SK-N-SH treated with all-trans-retinoic acid at 6 μM for 48 hours (cell line): ENCODE measurements at regions not wholly inside any gene's neighbourhood (a gene's known extent, or its start where the extent isn't known, plus 50 kb on each side); places are given as distances from the start of the nearest gene placed in this dataset.

Source experiments
- ATAC-seq: fragments of 200-7000 bp; cut with Tn5 transposase; 3 replicates; pipeline ENCODE4 v1.9.1; 2020; ENCODE audit warnings: mild to moderate bottlenecking, moderate library complexity
- ARNTL ChIP-seq: fragments of 450-650 bp; formaldehyde crosslinking; IDR thresholded peaks from 2 replicates; pipeline ENCODE4 v1.5.0; 2020; ENCODE audit warnings: low read depth, mild to moderate bottlenecking, moderate library complexity, borderline replicate concordance
- BACH2 ChIP-seq: fragments of 250-450 bp; sonication (Bioruptor Pico); IDR thresholded peaks from 2 replicates; pipeline ENCODE4 v1.9.0; 2021; ENCODE audit warnings: mild to moderate bottlenecking, borderline replicate concordance
- CSDC2 ChIP-seq: fragments of 250-450 bp; sonication (Bioruptor Pico); IDR thresholded peaks from 2 replicates; pipeline ENCODE4 v1.5.0; 2020; ENCODE audit warnings: mild to moderate bottlenecking, moderate library complexity
- ESRRG ChIP-seq: fragments of 250-450 bp; sonication (Bioruptor Pico); IDR thresholded peaks from 2 replicates; pipeline ENCODE4 v1.6.1; 2021; ENCODE audit warnings: mild to moderate bottlenecking
- GLIS3 ChIP-seq: fragments of 250-450 bp; sonication (Bioruptor Pico); IDR thresholded peaks from 2 replicates; pipeline ENCODE4 v1.5.0; 2020; ENCODE audit warnings: mild to moderate bottlenecking, moderate library complexity
- ISL1 ChIP-seq: fragments of 250-450 bp; sonication (Bioruptor Pico); IDR thresholded peaks from 2 replicates; pipeline ENCODE4 v2.1.2; 2022; ENCODE audit warnings: mild to moderate bottlenecking, moderate library complexity
- OSR1 ChIP-seq: fragments of 250-450 bp; sonication (Bioruptor Pico); IDR thresholded peaks from 2 replicates; pipeline ENCODE4 v1.8.0; 2022; ENCODE audit warnings: moderate library complexity, mild to moderate bottlenecking, inconsistent platforms
- PPARA ChIP-seq: fragments of 250-450 bp; sonication (Bioruptor Pico); IDR thresholded peaks from 2 replicates; pipeline ENCODE4 v1.5.0; 2020; ENCODE audit warnings: mild to moderate bottlenecking, borderline replicate concordance
- RARB ChIP-seq: fragments of 250-450 bp; sonication (Bioruptor Pico); IDR thresholded peaks from 2 replicates; pipeline ENCODE4 v1.8.0; 2021; ENCODE audit warnings: mild to moderate bottlenecking, moderate library complexity
- SNAI2 ChIP-seq: fragments of 250-450 bp; sonication (Bioruptor Pico); IDR thresholded peaks from 2 replicates; pipeline ENCODE4 v1.5.0; 2020; ENCODE audit warnings: mild to moderate bottlenecking, moderate library complexity
- TCF4 ChIP-seq: fragments of 250-450 bp; sonication (Bioruptor Pico); IDR thresholded peaks from 2 replicates; pipeline ENCODE4 v1.8.0; 2021; ENCODE audit warnings: mild to moderate bottlenecking, moderate library complexity, borderline replicate concordance
- TOX ChIP-seq: fragments of 250-450 bp; sonication (Bioruptor Pico); IDR thresholded peaks from 2 replicates; pipeline ENCODE4 v1.8.0; 2021; ENCODE audit warnings: mild to moderate bottlenecking, moderate library complexity, borderline replicate concordance
- ZC3H10 ChIP-seq: fragments of 250-450 bp; sonication (Bioruptor Pico); IDR thresholded peaks from 2 replicates; pipeline ENCODE4 v1.5.1; 2021; ENCODE audit warnings: mild to moderate bottlenecking, moderate library complexity
- ZFP3 ChIP-seq: fragments of 250-450 bp; sonication (Bioruptor Pico); IDR thresholded peaks from 2 replicates; pipeline ENCODE4 v1.5.0; 2020; ENCODE audit warnings: mild to moderate bottlenecking, moderate library complexity
- ZFP30 ChIP-seq: fragments of 450-650 bp; formaldehyde crosslinking; IDR thresholded peaks from 2 replicates; pipeline ENCODE4 v1.5.0; 2022; ENCODE audit warnings: mild to moderate bottlenecking, moderate library complexity
- ZNF565 ChIP-seq: fragments of 450-650 bp; formaldehyde crosslinking; conservative IDR thresholded peaks from 2 replicates; pipeline ENCODE4 v1.5.0; 2020; ENCODE audit warnings: low read depth, mild to moderate bottlenecking, moderate library complexity
- ZNF70 ChIP-seq: fragments of 450-650 bp; formaldehyde crosslinking; IDR thresholded peaks from 2 replicates; pipeline ENCODE4 v1.5.0; 2020; ENCODE audit warnings: mild to moderate bottlenecking, moderate library complexity
- ZNF8 ChIP-seq: fragments of 450-650 bp; formaldehyde crosslinking; IDR thresholded peaks from 2 replicates; pipeline ENCODE4 v1.5.0; 2020; ENCODE audit warnings: mild to moderate bottlenecking, moderate library complexity
- TF ChIP-seq, protein P1 (sequence below): fragments of 250-450 bp; sonication (Bioruptor Pico); IDR thresholded peaks from 2 replicates; pipeline ENCODE4 v1.5.1; 2021; ENCODE audit warnings: mild to moderate bottlenecking, moderate library complexity
- TF ChIP-seq, protein P2 (sequence below): fragments of 250-450 bp; sonication (Bioruptor Pico); IDR thresholded peaks from 2 replicates; pipeline ENCODE4 v1.8.0; 2021; ENCODE audit warnings: low read depth, mild to moderate bottlenecking, moderate library complexity, borderline replicate concordance
- TF ChIP-seq, protein P3 (sequence below): fragments of 250-450 bp; sonication (Bioruptor Pico); IDR thresholded peaks from 2 replicates; pipeline ENCODE4 v1.5.1; 2020; ENCODE audit warnings: low read depth, mild to moderate bottlenecking, moderate library complexity
- TF ChIP-seq, protein P4 (sequence below): fragments of 250-450 bp; sonication (Bioruptor Pico); IDR thresholded peaks from 2 replicates; pipeline ENCODE4 v1.5.0; 2020; ENCODE audit warnings: mild to moderate bottlenecking, moderate library complexity

DNA sequence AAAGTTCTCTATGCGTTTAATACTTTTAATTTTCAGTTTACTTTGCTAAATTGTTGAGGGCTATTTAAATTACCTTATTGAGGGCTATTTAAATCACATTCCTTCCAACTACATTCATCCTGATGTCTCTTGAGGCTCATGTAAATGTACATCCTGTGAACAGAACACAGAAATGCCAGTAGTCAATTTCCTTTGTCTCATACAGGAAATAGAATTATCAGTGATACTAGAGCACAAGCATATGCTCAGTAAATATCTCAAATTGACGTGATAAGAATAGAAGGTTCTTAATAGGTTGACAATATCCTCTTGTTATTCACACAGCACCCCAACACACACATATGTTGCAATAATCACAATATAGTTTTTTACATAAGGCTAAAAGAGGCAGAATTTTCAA is 449.0 kb downstream of the CYLC2 start:
- ATAC-seq = no peak
- TF ChIP-seq ZFP3 (CRISPR knock-in tag) = no peak
- TF ChIP-seq TOX = no peak
- no peak for TF ChIP-seq ZNF8
- no peak for TF ChIP-seq CSDC2 (CRISPR knock-in tag)
- TF ChIP-seq TCF4 (CRISPR knock-in tag) = no peak
- TF ChIP-seq PPARA (CRISPR knock-in tag) = no peak
- TF ChIP-seq, protein P1, sequence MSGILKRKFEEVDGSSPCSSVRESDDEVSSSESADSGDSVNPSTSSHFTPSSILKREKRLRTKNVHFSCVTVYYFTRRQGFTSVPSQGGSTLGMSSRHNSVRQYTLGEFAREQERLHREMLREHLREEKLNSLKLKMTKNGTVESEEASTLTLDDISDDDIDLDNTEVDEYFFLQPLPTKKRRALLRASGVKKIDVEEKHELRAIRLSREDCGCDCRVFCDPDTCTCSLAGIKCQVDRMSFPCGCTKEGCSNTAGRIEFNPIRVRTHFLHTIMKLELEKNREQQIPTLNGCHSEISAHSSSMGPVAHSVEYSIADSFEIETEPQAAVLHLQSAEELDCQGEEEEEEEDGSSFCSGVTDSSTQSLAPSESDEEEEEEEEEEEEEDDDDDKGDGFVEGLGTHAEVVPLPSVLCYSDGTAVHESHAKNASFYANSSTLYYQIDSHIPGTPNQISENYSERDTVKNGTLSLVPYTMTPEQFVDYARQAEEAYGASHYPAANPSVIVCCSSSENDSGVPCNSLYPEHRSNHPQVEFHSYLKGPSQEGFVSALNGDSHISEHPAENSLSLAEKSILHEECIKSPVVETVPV = no peak
- no peak for TF ChIP-seq GLIS3 (CRISPR knock-in tag)
- no peak for TF ChIP-seq ESRRG
- TF ChIP-seq SNAI2 (CRISPR knock-in tag) = no peak
- no peak for TF ChIP-seq ZNF70 (CRISPR knock-in tag)
- no peak for TF ChIP-seq ZNF565 (CRISPR knock-in tag)
- TF ChIP-seq, protein P2, sequence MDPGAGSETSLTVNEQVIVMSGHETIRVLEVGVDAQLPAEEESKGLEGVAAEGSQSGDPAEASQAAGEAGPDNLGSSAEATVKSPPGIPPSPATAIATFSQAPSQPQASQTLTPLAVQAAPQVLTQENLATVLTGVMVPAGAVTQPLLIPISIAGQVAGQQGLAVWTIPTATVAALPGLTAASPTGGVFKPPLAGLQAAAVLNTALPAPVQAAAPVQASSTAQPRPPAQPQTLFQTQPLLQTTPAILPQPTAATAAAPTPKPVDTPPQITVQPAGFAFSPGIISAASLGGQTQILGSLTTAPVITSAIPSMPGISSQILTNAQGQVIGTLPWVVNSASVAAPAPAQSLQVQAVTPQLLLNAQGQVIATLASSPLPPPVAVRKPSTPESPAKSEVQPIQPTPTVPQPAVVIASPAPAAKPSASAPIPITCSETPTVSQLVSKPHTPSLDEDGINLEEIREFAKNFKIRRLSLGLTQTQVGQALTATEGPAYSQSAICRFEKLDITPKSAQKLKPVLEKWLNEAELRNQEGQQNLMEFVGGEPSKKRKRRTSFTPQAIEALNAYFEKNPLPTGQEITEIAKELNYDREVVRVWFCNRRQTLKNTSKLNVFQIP (CRISPR knock-in tag) = no peak
- TF ChIP-seq, protein P3, sequence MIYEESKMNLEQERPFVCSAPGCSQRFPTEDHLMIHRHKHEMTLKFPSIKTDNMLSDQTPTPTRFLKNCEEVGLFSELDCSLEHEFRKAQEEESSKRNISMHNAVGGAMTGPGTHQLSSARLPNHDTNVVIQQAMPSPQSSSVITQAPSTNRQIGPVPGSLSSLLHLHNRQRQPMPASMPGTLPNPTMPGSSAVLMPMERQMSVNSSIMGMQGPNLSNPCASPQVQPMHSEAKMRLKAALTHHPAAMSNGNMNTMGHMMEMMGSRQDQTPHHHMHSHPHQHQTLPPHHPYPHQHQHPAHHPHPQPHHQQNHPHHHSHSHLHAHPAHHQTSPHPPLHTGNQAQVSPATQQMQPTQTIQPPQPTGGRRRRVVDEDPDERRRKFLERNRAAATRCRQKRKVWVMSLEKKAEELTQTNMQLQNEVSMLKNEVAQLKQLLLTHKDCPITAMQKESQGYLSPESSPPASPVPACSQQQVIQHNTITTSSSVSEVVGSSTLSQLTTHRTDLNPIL = no peak
- TF ChIP-seq ARNTL = no peak
- TF ChIP-seq ISL1 (CRISPR knock-in tag) = no peak
- TF ChIP-seq OSR1 (CRISPR knock-in tag) = no peak
- no peak for TF ChIP-seq ZC3H10

DNA sequence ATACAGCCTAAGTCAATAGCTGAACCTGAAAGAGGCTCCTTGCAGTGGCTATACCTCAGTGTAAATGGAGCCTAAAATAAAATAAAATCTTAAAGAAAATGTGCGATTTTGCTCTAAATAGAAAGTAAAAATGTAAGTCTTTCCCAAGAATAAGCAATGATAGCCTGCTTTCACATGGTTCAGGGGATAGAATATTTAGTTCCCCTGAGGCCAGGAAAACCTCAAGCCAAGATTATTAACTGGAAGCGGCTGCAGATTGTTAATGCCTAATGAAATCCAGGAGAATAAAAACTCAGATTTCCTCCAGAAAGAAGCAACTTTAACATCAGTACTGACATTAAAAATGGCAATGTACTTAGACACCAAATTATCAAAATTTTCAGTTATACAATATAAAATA is 463.7 kb downstream of the CYLC2 start:
- no peak for ATAC-seq
- TF ChIP-seq GLIS3 (CRISPR knock-in tag) (no peak), ISL1 (CRISPR knock-in tag) (no peak), RARB (CRISPR knock-in tag) (no peak), BACH2 (CRISPR knock-in tag) (no peak), ZNF8 (no peak), ZFP30 (CRISPR knock-in tag) (no peak)

DNA sequence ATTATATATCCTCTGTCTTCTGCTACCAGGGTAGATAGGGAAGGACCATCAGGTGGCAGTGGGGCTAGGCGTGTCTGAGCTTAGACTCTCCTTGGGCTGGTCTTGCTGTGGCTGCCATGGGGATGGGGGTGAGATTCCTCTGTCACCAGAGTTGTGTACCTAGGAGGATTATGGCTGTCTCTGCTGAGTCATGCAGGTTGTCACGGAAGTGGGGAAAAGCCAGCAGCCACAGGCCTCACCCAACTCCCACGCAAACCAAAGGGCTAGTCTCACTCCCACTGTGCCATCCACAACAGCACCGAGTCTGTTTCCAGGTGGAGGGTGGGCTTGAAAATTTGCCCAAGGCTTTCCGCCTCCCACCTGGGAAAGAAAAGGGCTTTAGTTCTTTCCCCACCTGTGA is 476.1 kb downstream of the CYLC2 start:
- TF ChIP-seq, protein P4, sequence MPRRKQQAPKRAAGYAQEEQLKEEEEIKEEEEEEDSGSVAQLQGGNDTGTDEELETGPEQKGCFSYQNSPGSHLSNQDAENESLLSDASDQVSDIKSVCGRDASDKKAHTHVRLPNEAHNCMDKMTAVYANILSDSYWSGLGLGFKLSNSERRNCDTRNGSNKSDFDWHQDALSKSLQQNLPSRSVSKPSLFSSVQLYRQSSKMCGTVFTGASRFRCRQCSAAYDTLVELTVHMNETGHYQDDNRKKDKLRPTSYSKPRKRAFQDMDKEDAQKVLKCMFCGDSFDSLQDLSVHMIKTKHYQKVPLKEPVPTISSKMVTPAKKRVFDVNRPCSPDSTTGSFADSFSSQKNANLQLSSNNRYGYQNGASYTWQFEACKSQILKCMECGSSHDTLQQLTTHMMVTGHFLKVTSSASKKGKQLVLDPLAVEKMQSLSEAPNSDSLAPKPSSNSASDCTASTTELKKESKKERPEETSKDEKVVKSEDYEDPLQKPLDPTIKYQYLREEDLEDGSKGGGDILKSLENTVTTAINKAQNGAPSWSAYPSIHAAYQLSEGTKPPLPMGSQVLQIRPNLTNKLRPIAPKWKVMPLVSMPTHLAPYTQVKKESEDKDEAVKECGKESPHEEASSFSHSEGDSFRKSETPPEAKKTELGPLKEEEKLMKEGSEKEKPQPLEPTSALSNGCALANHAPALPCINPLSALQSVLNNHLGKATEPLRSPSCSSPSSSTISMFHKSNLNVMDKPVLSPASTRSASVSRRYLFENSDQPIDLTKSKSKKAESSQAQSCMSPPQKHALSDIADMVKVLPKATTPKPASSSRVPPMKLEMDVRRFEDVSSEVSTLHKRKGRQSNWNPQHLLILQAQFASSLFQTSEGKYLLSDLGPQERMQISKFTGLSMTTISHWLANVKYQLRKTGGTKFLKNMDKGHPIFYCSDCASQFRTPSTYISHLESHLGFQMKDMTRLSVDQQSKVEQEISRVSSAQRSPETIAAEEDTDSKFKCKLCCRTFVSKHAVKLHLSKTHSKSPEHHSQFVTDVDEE = no peak
- TF ChIP-seq, protein P2 (CRISPR knock-in tag) = no peak
- TF ChIP-seq TOX (no peak), CSDC2 (CRISPR knock-in tag) (no peak), RARB (CRISPR knock-in tag) (no peak), ZFP3 (CRISPR knock-in tag) (no peak), SNAI2 (CRISPR knock-in tag) (no peak), OSR1 (CRISPR knock-in tag) (no peak), TCF4 (CRISPR knock-in tag) (no peak), GLIS3 (CRISPR knock-in tag) (no peak), ESRRG (no peak), PPARA (CRISPR knock-in tag) (no peak), ZC3H10 (no peak), ZNF70 (CRISPR knock-in tag) (no peak), ISL1 (CRISPR knock-in tag) (no peak), ZNF565 (CRISPR knock-in tag) (no peak)
- TF ChIP-seq, protein P1 = no peak
- ATAC-seq = no peak
